Tibial nerve (tissue), 4 donors: ENCODE measurements at regions not wholly inside any gene's neighbourhood (a gene's known extent, or its start where the extent isn't known, plus 50 kb on each side); places are given as distances from the start of the nearest gene placed in this dataset.

Source experiments
- CTCF ChIP-seq, 5 experiments: fragments of 200-600 bp in 3 of 5; fragments of 450-650 bp in 2 of 5; sonication (generic) in 3 of 5; IDR thresholded peaks; one replicate each; pipeline ENCODE4 v1.5.1; 2016 to 2019; ENCODE audit warnings: antibody characterized with exemption in 5 of 5, mild to moderate bottlenecking in 3 of 5, moderate library complexity in 2 of 5
- EP300 ChIP-seq, 2 donors: sonication (generic); formaldehyde crosslinking; IDR thresholded peaks; one replicate each; pipeline ENCODE4 v1.6.1; 2017; ENCODE audit warnings: antibody characterized with exemption in 2 of 2, mild to moderate bottlenecking in 1 of 2
- POLR2A ChIP-seq, 2 donors: fragments of 450-650 bp; IDR thresholded peaks; one replicate each; pipeline ENCODE4 v1.6.1; 2017; ENCODE audit warnings: antibody characterized with exemption in 2 of 2, mild to moderate bottlenecking in 2 of 2, moderate library complexity in 2 of 2

DNA sequence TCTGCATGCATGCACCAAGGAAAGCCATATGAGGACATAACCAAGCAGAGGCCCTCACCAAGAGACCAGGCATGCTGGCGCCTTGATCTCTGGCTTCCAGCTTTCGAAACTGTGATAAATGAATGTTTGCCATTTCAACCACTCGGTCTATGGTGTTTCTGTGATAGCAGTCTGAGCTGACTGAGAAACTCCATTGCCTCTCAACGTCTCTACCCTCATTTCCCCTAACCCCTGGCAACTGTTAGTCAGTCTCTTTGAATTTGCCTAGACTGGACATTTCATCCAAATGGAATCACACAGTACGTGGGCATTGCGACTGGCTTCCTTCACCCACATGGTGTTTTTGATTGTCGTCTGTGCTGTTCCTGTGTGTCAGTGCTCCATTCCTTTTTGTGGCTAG lies 88.0 kb upstream of the MPHOSPH6 start:
- TF ChIP-seq CTCF (IDR thresholded peaks at IDR 0.05) (no peak), EP300 (IDR thresholded peaks at IDR 0.05) (no peak), POLR2A (IDR thresholded peaks at IDR 0.05) (no peak)
